Stimulated activated naive CD4-positive, alpha-beta T cell treated with Interleukin-2 at 50 U/mL for 16 hours (primary cell): ENCODE measurements at regions not wholly inside any gene's neighbourhood (a gene's known extent, or its start where the extent isn't known, plus 50 kb on each side); places are given as distances from the start of the nearest gene placed in this dataset.

Experiments
- DNase-seq: peaks from one replicate; lab custom pipeline; 2025; lab: John Stamatoyannopoulos, UW

DNA sequence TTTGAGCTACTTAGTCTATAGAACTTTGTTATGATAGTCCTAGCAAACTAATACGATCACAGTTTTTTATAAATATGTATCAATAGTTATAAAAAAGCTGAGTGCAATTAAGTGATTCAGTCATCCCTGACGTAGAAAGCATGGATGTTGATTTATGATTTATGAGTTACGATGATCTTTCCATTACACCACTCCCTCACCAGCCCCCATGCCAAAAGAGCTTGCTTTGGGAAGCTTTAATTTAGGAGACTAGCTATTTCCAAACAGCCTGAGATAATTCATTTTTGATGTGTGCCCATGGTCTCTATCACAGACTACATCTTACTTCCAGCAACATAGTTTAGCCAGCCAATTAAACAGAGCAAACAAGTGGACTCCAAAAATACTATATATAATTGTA is 256.8 kb downstream of the GABRG2 start:
- DNase-seq: no peak

DNA sequence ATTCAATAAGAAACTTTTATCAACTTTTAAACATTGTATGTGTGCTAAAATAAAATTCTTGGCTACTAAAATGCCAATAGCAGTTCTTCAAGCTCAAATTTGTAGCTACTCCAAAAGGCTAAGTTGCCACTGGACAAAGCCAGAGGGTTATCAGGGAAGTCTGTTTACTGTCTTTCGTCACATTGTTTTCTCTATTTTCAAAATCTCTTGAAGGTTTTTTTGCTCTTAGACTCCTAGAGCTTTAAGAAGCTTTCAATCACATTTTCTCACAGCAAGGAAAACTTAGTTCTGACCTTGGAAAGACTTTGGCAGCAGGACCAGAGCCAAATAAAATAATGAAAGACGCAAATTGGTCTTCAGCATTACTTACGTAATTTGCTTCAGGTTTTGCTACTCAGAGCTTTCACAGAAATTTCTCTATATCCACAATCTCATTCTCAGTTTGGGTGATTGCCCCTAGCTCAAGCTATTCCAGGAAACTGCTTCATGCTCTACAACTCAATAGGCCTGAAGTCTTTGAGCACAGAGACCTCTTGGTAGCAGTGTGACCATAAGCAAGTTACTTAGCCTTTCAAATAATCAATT is 257.7 kb downstream of the GABRG2 start:
- DNase-seq: no peak

GRCh38 chr5:162334944-162335343 is 267.4 kb downstream of the GABRG2 start:
- DNase-seq: no peak

- DNase-seq: no peak
Observed at GRCh38 chr5:162360373-162360931, 292.9 kb downstream of the GABRG2 start.

DNA sequence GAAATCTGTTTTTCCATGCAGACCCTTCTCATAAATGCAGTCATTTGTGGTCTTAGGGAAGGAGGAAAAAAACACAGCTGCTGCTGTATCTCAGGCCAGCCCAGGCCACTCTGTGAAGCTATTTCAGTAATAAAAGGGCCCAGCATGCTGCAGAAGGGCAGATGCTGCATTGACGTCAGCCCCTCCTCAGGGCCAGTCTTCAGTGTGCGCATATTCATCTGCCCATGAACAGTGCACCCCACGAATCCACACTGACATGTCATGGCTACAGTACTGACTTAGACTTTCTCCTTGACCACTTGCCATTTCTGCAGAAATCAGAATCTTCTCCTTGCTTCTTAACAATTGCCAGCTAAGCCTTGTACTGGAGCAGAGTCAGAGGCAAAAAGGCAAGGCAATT is 304.7 kb downstream of the GABRG2 start:
- no peak for DNase-seq

DNA sequence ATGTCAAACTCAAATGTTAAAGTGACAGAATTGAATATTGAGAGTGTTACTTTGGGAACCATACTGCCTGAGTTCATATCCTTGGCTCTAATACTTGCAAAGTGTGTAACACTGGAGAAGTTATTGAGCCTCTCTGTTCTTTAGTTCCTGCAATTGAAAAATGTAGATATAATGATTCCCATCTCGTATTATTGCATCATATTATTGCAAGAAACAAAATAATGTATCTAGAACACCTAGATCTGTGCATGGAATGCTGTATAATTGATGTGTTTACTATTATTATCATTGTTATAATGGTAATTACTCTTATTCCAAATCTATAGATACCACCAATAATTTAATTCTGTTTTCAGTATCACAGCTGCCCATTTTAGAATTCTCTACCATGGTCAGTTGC is 310.3 kb downstream of the GABRG2 start:
- no peak for DNase-seq

DNA sequence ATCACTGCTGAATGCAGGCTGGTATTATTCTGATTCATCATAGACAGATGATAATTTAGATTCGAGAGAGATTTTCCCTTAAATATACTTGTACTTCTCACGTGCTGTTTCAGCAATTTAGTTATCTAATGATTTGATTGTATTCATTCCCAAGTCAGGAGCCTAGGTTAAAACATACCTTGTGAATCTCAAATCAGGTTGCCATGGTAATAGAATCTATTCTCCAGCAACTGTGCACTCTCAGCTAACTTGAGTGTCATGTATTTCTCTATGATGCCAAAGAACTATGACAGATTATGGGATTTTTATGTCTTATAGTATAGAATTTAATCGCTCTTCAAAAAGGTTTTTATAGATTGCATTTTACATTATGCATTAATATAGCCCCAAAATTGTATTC is 315.3 kb downstream of the GABRG2 start:
- DNase-seq: no peak

DNA sequence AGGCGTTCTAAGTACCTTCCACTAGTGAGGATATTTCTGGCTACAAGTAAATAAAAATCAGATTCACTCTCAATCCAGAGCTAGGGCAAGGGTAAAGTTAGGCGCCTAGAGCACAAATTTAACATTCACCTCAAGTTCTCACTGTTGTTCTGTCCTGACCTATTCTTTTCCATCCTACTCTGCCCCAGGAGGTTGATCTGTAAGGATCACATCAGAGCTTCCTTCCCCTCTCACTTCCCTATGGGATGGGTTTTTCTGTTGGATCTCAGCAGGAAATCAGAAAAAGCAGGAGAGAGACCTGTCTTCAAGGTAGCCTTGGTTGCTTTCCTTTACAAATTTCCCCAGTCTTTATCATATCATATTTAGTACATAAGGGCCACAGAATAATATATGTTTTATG is 316.7 kb downstream of the GABRG2 start:
- DNase-seq: no peak

DNA sequence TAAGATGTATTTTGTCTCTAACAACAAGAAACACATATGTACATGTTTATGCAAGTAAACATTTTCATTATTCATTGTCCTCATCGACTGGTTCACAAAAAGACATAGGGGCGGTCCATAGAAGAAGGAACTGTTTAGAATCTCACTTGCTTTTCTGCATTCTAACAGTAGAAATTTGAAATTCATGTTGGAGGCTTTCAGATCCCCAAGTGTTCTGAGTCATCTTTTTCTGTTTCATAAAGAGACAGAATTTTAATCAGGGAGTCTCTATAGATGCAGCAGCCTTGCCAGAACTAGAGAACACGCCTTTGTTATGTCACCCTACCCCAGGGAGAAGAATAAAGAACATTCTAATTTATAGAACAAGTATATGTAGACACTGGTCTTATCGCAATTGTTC is 324.3 kb downstream of the GABRG2 start:
- DNase-seq: no peak

GRCh38 chr5:162392336-162392735 is 324.8 kb downstream of the GABRG2 start:
- no peak for DNase-seq

GRCh38 chr5:162393534-162393933 is 326.0 kb downstream of the GABRG2 start:
- no peak for DNase-seq

DNA sequence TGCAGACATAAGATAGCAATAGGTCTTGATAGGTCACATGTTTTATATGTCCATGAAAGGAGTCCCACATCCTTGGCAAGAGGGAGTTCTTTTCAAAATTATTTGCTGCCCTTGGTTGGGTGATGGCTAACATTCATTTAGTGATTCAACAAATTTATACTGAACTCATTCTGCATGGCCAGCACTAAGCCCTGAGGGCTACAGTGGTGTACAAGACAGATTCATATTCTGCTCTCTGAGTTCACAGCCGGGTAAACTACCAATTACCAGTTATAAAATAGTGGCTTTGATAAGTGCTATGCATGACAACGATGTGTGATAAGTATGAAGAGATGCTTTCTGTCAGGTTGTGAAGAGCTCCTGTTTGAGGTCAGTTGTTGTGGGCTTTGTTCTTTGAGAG is 340.0 kb downstream of the GABRG2 start:
- no peak for DNase-seq

DNA sequence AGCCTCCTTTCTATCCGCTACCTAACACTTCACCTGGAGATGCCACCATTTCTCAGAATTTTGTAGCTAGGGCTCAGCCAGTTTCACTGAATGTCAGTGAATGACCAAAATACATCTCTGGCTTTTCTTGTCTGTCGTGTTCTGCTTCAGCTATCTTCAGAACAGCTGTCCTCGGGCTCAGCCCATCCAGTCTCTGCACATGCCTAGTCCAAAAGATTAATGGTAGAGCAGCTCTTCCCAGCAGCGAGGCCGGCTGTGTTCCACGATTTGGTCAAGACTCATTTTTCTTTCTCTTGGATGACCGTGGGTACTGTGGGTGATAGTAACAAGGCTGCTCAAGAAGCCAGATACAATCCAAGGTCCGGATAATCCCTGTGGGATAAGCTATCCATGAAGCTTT is 342.8 kb downstream of the GABRG2 start:
- no peak for DNase-seq

- no peak for DNase-seq
Observed at GRCh38 chr5:162429142-162429541, 361.6 kb downstream of the GABRG2 start.

- DNase-seq: no peak
Observed at GRCh38 chr5:162434281-162434680, 366.7 kb downstream of the GABRG2 start.

- no peak for DNase-seq
Observed at GRCh38 chr5:162436055-162436454, 368.5 kb downstream of the GABRG2 start.

DNA sequence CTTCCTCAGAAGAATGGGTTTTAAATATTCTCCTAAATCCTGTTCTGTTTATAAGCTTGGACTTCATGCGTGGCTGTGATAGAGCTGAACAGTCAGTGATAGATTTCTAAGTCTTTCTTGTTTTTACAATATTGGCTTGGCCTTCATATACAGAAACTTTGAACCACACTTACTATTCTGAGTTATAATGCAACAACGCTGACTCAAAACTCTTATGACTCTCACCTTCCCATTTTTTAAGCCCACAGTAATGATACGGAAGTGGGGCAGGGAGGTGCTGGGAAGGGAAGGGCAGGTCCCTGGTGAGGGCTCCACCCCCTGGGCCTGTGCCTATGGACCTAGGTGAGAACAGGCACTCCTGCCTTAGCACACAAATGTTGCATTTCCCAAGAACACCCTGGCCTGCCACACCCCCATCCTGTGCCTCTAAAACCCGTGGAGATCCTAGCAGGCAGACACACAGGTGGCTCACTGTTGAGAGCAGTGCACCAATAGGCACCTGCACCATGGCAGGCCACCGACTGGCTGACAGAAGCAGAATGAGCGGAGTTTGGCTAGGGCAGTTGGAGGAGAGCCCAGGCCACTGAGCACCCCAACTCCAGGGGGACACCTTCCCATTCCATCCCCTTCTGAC is 376.7 kb downstream of the GABRG2 start:
- no peak for DNase-seq

DNA sequence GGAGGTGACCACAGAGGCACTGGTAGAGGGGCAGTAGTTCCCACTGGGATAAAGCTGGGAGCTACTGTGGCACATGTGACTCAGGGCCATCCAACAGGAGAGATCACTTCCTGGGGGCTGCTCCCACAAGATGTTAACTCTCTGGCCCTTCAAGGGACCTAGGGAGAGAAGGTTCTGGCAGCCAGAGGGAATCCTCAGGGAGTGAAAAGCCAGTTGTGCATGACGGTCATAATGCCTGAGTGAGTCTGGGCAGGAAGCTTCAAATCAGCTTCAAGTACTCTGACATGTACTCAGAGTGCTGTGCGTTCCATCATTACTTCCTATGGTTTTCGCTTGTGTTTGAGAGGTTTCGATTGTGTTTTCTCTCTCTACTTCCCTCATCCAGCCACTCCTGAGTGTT is 388.5 kb downstream of the GABRG2 start:
- DNase-seq: no peak

GRCh38 chr5:162466011-162466410 is 398.4 kb downstream of the GABRG2 start:
- no peak for DNase-seq

GRCh38 chr5:162473041-162473714 is 405.6 kb downstream of the GABRG2 start:
- DNase-seq: no peak

DNA sequence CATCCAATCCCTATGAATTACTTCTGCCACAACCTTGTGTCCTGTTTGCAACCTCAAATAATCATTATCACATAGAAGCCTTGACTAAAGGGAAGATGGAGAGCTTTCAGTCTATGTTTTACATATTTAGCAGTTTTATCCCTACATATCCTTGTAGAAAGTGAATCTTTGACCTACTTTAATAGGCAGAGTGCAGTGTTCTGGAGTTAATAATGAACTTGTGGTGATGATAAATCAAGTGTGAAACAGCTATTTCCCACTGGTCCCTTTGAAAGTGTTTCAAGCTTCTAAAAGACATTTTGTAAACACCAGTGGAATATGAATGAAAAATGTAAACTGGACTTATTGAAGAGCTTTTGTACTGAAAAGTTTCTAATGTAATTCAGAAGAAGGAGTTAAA is 406.7 kb downstream of the GABRG2 start:
- DNase-seq: no peak

GRCh38 chr5:162484095-162484494 is 416.5 kb downstream of the GABRG2 start:
- no peak for DNase-seq

GRCh38 chr5:162484986-162485385 is 417.4 kb downstream of the GABRG2 start:
- DNase-seq: no peak
